Activated naive CD8-positive, alpha-beta T cell (primary cell): ENCODE measurements at regions not wholly inside any gene's neighbourhood (a gene's known extent, or its start where the extent isn't known, plus 50 kb on each side); places are given as distances from the start of the nearest gene placed in this dataset.
"Not testable (repeated sequence)": the region's sequence is repeated elsewhere in the genome, so short reads cannot be mapped to it uniquely, and the experiment has no call there.

Experiments used
- H3K27ac Mint-ChIP-seq: one replicate; pipeline ENCODE4 v1.8.0; 2021; ENCODE audit warnings: mixed read lengths
- H3K27me3 Mint-ChIP-seq: one replicate; pipeline ENCODE4 v1.8.0; 2021; ENCODE audit warnings: mixed read lengths
- H3K36me3 Mint-ChIP-seq: one replicate; pipeline ENCODE4 v1.8.0; 2021; ENCODE audit warnings: mixed read lengths
- H3K4me1 Mint-ChIP-seq: one replicate; pipeline ENCODE4 v1.8.0; 2021; ENCODE audit warnings: low read depth, mixed read lengths
- H3K4me3 Mint-ChIP-seq: one replicate; pipeline ENCODE4 v1.8.0; 2021; ENCODE audit warnings: mild to moderate bottlenecking, mixed read lengths
- H3K9me3 Mint-ChIP-seq: one replicate; pipeline ENCODE4 v1.8.0; 2021; ENCODE audit warnings: low read depth, mixed read lengths

DNA sequence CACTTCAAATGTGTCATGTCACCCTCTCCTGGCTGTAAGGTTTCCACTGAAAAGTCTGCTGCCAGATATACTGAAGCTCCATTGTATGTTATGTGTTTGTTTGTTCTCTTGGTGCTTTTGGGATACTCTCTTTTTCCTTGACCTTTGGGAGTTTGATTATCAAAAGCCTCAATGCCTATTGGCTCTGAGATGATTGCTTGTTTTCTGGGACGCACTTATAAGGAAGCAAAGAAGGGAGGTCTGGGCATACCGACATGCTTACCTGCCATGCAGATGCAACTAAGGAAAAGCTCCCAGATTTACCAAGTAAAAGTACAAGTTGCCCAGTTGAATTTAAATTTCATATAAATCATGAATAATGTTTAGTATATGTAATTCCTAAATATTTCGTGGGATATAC lies 145.3 kb downstream of the SYT15 start:
- H3K27me3 Mint-ChIP-seq, H3K27ac Mint-ChIP-seq, H3K36me3 Mint-ChIP-seq, H3K4me1 Mint-ChIP-seq, H3K9me3 Mint-ChIP-seq, H3K4me3 Mint-ChIP-seq: not testable (repeated sequence)

DNA sequence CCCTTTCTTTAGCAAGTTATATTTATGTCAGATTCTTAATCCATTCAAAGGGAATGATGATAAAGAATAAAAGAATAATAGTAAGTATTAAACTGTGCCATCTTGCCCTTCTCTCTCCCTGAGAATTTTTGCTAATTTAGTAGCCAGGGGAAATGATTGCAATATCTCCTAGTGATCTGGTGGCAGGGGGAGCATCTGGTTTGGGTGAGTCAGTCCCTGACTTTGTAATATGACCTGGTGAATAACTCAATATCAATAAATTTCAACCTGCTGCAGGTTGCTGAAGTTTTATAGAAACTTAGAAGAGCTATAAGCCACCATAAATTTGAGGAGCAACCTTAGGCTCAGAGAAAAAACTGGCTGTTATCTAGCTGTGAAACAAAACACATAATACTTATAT lies 149.4 kb downstream of the SYT15 start:
- not testable (repeated sequence) for H3K36me3 Mint-ChIP-seq, H3K4me1 Mint-ChIP-seq, H3K27ac Mint-ChIP-seq, H3K4me3 Mint-ChIP-seq, H3K27me3 Mint-ChIP-seq, H3K9me3 Mint-ChIP-seq

DNA sequence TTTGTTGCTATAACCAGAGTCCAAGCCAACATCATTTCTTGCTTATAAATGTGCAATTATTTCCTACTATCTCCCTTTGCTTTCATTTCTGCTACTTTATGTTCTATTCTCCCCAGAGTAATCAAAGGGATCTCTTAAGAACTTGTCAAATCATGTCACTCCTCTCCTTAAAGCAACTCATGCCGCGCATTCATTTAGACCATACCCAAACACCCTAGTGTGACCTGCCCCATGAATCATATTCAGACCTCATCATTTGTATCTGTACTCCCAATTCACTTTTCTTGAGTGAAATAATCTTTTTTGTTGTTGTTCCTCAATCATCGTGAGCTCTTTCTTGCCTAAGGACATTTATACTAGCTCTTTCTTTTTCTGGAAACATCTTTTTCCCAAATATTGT lies 151.8 kb downstream of the SYT15 start:
- not testable (repeated sequence) for H3K27ac Mint-ChIP-seq, H3K4me3 Mint-ChIP-seq, H3K27me3 Mint-ChIP-seq, H3K4me1 Mint-ChIP-seq, H3K36me3 Mint-ChIP-seq, H3K9me3 Mint-ChIP-seq

DNA sequence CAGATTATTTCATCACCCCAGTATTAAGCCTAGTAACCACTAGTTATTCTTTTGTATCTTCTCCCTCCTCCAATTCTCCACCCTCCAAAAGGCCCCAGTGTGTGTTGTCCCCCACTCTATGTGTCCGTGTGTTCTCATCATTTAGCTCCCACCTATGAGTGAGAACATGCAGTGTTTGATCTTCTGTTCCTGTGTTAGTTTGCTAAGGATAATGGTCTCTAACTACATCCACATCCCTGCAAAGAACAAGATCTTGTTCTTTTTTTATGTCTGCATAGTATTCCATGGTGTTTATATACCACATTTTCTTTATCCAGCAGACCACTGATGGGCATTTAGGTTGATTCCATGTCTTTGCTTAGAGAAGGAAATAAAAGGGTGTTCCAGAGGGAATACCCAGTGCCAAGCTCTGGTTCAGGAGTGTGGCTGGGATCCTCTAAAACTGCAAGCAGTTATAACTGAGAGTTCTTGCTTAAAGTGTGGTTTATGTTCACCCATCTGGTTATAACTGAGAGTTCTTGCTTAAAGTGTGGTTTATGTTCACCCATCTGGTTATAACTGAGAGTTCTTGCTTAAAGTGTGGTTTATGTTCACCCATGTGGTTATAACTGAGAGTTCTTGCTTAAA lies 154.8 kb downstream of the SYT15 start:
- not testable (repeated sequence) for H3K4me1 Mint-ChIP-seq, H3K27ac Mint-ChIP-seq, H3K27me3 Mint-ChIP-seq, H3K9me3 Mint-ChIP-seq, H3K4me3 Mint-ChIP-seq, H3K36me3 Mint-ChIP-seq

DNA sequence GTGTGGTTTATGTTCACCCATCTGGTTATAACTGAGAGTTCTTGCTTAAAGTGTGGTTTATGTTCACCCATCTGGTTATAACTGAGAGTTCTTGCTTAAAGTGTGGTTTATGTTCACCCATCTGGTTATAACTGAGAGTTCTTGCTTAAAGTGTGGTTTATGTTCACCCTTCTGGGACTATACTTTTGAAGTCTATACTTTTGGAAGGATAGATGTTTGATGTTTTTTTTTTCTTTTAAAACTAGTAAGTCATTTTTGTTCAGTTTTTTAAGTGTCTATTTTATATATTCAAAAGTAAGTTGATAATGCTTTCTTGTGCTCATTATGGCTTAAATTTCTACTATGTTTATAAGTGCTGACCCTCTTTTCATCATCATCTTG lies 155.3 kb downstream of the SYT15 start:
- H3K9me3 Mint-ChIP-seq, H3K27ac Mint-ChIP-seq, H3K4me3 Mint-ChIP-seq, H3K36me3 Mint-ChIP-seq, H3K4me1 Mint-ChIP-seq, H3K27me3 Mint-ChIP-seq: not testable (repeated sequence)

DNA sequence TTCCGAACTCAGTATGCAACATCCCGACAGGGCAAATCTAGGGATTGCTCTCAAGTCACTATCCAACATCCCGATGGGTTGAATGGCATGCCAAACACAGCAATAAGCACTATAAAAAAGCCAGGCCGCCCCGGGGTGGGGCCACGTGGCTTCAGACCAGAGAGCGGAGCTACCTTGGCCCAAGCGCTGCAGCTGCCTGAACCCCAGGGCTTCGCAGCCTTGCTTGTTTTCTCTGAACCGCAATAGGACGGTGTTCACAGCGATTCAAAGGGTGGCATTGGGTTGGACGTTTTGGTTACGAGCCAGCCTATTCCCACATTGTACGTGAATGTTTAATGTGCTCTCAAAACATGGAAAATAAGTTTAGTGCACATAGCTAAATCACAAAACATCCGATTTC lies 161.0 kb downstream of the SYT15 start:
- not testable (repeated sequence) for H3K4me1 Mint-ChIP-seq, H3K9me3 Mint-ChIP-seq, H3K27me3 Mint-ChIP-seq, H3K36me3 Mint-ChIP-seq, H3K27ac Mint-ChIP-seq, H3K4me3 Mint-ChIP-seq

DNA sequence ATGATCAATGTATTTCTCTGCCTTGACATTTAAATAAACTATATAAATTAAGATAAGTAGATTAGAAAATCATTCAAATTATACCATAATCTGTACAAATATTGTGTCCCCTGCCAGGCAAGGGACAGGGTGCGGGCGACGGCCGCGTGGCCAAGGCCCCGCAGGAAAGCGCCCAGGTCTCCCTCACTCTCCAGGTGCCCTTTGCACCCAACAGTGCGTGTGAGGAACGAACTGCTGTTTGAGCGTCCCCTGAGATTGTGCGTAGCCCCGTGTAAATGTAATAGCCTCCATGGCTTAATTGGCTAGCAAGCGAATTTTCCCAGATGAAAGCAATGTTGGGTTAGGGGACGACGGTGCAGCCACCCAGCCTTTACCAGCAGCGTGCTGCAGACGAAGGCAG lies 161.4 kb downstream of the SYT15 start:
- H3K4me1 Mint-ChIP-seq, H3K27me3 Mint-ChIP-seq, H3K9me3 Mint-ChIP-seq, H3K4me3 Mint-ChIP-seq, H3K27ac Mint-ChIP-seq, H3K36me3 Mint-ChIP-seq: not testable (repeated sequence)

DNA sequence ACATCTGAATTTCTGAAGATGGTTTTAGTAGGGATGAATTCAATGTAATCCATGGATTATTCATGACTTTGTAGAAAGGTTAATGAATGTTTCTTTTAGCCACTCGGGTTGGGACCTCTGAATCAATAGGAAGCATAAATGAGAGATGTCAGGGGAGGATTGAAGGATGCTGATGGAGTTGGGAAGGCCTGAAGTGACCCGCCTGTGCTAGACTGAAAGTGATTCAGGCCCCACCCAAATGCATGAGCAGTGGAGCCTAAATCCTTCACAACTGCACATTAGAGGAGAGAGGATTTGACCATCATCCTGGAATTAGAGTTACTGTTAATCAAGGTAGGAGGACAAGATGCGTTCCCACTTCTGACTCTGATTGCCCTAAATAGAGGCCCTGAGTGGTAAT lies 162.2 kb upstream of the PTPN20 start:
- not testable (repeated sequence) for H3K4me1 Mint-ChIP-seq, H3K27me3 Mint-ChIP-seq, H3K4me3 Mint-ChIP-seq, H3K36me3 Mint-ChIP-seq, H3K27ac Mint-ChIP-seq, H3K9me3 Mint-ChIP-seq

DNA sequence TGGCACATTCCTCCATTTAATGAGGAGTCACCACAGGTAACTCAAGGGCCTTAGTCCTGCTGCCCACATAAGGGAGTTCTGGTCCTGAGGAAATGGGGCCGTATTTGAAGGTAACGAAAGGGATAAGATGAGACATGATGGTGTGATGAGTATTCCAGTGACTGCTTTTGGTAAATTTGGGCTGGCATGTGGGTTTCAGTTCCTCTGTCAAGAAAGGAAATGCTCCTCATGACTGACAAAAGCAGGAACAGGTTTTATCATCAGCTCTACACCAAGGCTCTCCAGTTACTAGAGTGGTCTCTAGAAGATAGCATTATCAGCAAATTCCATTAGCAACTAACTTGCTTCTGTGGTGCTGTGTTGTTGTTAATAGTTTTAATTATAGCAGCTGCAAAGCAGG lies 161.8 kb upstream of the PTPN20 start:
- not testable (repeated sequence) for H3K4me1 Mint-ChIP-seq, H3K27me3 Mint-ChIP-seq, H3K27ac Mint-ChIP-seq, H3K36me3 Mint-ChIP-seq, H3K4me3 Mint-ChIP-seq, H3K9me3 Mint-ChIP-seq

DNA sequence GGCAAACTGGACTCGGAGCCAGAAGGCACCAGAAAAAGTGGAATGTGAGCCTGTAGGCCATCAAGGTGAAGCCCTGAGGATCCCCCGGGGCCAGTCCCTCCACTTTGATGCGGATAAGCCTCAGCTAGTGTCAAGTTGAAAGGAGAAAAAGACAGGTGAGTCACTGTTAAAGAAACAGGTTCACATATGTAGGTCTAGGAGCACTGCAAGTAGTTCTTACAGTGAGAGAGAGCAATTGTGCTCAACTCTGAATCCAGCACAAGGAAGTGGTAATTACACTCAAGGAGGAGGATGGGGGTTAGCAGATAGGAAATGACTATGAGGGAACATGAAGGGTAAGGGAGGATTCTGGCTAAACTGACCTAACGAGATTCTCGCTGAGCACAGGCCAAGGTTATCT lies 157.5 kb upstream of the PTPN20 start:
- not testable (repeated sequence) for H3K4me1 Mint-ChIP-seq, H3K27me3 Mint-ChIP-seq, H3K9me3 Mint-ChIP-seq, H3K27ac Mint-ChIP-seq, H3K4me3 Mint-ChIP-seq, H3K36me3 Mint-ChIP-seq

DNA sequence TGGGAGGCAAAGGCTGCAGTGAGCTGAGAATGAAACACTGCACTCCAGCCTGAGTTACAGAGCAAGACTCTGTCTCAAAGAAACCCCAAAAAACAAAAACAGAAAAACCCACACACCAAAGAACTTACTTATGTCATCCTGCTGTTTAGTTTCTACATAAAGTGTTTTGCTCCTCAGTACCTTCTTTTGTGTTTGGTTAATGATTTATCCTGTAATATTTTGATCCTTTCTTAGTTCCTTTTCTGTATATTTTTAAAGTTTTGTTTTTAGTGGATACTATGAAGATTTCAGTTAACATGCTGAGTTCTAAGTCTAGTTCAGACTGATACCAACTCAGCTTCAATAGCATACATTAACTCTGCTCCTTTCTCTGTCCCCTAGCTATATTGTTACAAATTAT lies 149.8 kb upstream of the PTPN20 start:
- H3K27me3 Mint-ChIP-seq, H3K4me1 Mint-ChIP-seq, H3K36me3 Mint-ChIP-seq, H3K27ac Mint-ChIP-seq, H3K4me3 Mint-ChIP-seq, H3K9me3 Mint-ChIP-seq: not testable (repeated sequence)

DNA sequence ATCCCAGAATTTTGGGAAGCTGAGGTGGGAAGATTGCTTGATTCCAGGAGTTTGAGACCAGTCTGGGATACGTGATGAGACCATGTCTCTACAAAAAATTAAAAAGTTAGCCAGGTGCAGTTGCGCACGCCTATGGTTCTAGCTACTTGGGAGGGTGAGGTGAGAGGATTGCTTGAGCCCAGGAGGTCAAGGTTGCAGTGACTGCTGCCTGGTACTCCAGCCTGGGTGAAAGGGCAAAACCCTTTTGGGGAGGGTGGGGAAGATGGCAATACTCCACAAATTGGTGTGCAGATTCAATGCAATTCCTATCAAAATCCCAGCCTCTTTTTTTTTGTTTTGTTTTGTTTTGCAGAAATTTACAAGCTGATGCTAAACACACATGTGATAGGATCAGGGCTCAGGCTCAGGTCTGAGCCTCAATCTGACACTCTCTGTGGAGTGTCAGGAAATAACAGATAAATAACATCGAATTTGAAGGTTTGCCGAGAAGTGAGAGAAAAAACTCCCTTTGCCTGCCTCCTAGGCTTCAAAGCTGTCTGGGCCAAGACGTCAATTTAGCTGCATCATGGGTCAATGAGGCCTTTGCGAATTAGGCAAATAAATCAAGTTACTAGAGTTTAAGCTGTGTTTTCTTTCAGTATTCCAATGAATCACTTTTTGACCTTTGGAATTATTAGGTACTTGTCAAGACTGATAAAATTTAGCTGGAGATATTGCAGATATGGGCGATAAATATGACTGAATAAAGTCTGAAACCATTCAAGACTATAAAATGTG lies 142.5 kb upstream of the PTPN20 start:
- not testable (repeated sequence) for H3K9me3 Mint-ChIP-seq, H3K27ac Mint-ChIP-seq, H3K27me3 Mint-ChIP-seq, H3K4me3 Mint-ChIP-seq, H3K4me1 Mint-ChIP-seq, H3K36me3 Mint-ChIP-seq

DNA sequence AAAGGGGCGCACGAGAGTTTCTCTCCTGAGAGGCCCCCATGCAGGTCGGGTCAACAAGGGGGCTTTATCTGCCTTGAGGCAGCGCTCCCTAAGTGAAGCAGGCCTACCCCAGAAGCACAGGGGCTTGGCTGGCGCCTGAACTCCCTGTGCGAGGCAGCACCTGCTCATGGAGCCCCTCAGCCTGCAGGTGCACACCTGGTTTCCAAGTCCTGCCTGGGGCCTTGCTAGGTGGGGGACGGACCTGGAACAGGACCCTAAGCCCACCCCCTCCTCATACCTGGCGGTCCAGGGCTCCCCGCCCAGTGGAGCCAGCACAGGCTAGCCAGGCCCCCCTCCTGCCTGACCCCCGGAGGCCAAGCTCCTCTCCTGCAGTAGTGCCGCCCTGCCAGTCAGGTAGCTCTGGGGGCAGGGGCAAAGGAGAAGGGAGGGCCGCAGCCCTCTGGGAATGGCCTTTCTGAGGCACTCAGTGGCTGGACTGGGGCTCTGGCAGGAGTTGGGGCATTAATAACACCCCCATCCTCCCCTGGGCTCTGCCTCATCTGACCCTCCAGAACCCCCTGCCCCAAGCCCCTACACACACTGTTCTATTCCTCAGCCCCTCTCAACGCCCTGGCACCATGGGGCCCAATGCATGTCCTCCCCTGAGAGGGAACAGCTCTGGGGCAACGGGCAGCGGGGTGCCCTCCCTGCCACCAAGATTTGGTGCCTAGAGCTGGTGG lies 137.9 kb upstream of the PTPN20 start:
- not testable (repeated sequence) for H3K4me1 Mint-ChIP-seq, H3K36me3 Mint-ChIP-seq

DNA sequence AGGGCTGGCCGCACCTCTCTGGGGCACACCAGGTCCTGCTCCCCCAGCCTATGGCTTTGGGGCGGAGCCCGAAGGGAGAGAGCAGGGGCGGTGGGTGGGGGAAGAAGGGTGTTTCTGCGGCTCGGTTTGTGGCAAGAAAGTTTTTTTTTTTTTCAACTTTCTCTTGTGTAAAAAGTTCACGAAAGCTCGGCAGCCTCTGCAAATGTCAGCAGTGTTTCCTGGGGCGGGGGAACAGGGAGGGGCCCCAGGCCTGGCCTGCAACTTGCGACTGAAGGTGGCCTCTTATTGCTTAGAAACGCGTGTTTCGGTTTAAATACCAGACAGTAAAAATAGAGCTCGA lies 137.4 kb upstream of the PTPN20 start:
- not testable (repeated sequence) for H3K4me1 Mint-ChIP-seq, H3K27ac Mint-ChIP-seq, H3K9me3 Mint-ChIP-seq, H3K27me3 Mint-ChIP-seq, H3K4me3 Mint-ChIP-seq, H3K36me3 Mint-ChIP-seq

More for the DNA sequence above, 137.9 kb upstream of the PTPN20 start:
- H3K9me3 Mint-ChIP-seq, H3K27ac Mint-ChIP-seq, H3K4me3 Mint-ChIP-seq, H3K27me3 Mint-ChIP-seq: not testable (repeated sequence)

DNA sequence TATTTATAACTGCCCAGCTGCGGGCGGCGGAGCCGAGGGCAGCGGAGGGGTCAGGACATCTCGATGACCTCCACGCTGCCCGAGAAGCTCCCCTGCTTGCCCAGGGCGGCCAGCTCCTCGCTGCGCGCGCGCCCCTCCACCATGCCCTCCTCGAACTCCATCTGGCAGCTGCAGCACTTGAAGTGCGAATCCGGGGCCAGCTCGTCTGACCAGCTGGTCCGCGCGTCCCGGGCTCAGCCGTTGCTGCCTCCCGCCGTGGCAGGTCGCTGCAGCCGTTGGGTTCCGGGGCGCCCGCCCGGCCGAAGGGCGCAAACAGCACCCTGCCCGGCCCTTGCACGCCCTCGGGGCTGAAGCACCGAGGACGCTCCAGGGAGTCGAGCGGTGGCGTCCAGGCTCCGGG lies 136.9 kb upstream of the PTPN20 start:
- not testable (repeated sequence) for H3K9me3 Mint-ChIP-seq, H3K4me1 Mint-ChIP-seq, H3K36me3 Mint-ChIP-seq, H3K4me3 Mint-ChIP-seq, H3K27me3 Mint-ChIP-seq, H3K27ac Mint-ChIP-seq

DNA sequence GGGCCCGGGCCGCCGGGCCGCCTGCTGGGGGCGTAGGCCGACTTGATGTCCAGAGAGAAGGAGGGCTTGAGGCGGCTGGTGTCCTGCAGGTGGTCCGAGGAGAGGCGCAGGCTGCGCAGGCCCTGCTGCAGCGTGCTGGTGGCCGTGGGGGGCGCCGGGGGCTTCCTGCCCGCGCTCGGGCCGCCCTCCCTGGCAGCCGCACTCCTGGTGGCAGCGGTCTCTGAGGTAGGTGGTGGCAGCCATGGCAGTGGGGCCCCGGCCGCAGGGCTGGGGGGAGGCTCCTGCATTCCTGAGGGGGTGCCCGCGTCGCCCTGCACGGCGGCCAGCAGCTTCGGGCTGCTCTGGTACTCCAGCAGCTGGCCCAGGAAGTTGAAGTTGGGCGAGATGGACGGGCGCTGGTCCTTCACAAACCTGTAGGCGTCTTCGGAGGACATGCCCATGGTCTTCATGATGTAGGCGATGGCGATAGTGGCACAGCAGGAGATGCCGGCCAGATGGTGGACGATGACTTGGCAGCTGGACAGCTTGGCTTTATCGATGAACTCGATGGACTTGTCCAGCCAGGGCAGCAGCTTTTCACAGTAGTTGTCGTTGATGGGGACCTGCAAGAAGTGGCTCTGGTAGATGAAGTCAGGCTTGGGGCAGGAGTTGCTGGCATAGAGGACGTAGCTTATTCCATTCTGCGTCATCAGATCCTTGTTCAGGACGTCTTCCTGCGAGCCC lies 136.1 kb upstream of the PTPN20 start:
- not testable (repeated sequence) for H3K9me3 Mint-ChIP-seq, H3K4me1 Mint-ChIP-seq, H3K27me3 Mint-ChIP-seq, H3K36me3 Mint-ChIP-seq, H3K4me3 Mint-ChIP-seq, H3K27ac Mint-ChIP-seq
